HG03108 (cell line): ENCODE measurements at regions not wholly inside any gene's neighbourhood (a gene's known extent, or its start where the extent isn't known, plus 50 kb on each side); places are given as distances from the start of the nearest gene placed in this dataset.

Experiments used
- ATAC-seq: cut with Tn5 transposase; IDR thresholded peaks from one replicate; pipeline ENCODE4 v1.9.1; 2021; ENCODE audit warnings: moderate library complexity; ENCODE audit not compliant: unreplicated experiment

DNA sequence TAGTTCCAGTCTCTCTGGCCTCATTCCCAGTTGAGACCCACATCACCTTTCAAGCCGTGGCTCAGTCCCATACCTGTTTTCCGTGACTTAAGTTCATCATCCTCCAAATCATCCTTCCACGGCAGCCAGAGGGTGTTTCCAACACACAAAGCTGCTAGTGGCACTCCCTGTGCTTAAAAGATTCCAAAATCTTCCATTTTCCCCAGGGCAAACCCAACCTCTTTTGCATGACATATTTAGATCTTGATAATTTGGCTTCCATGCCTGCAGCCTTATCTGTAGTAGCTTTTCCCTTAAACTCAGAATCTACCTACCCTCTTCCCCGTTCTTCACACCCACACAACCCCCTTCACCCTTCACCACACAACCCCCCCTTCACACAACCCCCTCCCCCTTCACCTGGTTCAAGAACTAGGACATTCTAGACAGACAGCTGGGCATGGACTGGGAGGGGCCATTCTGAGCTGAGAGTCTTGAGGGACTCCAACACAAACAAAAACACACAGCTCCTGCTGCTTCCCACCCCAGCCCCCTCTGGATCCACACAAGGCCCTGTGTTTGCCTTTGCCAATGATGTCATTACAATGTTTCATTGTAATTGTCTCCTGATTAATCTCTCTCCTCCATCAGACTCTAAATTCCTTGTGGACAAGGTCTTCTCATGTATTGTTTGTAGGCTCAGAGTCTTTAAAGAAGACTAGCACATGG is 268.2 kb downstream of the SH3GL2 start:
- ATAC-seq, result no peak

DNA sequence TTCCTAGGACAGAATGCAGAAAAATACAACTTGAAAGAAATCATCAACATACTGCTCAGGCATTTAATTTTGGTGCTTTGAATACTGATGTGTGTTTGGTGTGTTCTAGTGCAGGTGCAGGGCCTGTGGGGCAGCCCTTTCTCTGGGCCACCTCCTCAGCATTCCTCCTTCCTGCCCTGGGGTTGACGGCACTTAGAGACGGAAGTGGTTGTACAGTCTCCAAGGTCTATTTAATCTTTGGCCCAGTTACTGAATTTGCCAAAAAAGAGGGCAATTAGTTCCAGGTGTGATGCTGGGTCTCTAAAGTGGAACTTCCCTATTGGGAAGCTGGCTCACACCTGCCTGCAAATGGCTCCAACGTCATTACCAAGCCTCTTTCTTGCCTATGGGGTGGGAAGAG is 269.0 kb downstream of the SH3GL2 start:
- ATAC-seq, result no peak

DNA sequence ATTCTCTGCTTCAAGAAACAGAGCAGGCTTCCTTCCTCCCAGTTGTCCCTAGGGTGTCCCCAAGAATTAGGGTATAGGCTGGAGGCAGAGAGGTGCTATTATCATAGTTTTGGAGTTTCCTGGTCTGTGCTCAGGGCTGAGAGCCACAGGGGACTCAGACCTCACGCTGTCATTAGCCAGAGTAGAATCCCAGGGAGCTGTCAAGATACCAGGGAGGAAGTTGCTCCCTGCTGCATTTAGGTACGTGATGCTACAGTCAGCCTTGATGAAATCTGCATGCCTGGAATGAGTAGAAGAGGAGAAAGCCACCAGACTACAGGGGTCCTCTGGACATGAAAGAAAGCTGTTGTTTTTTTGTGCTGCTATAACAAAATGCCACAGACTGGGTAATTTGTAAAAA is 273.2 kb downstream of the SH3GL2 start:
- ATAC-seq, result no peak

DNA sequence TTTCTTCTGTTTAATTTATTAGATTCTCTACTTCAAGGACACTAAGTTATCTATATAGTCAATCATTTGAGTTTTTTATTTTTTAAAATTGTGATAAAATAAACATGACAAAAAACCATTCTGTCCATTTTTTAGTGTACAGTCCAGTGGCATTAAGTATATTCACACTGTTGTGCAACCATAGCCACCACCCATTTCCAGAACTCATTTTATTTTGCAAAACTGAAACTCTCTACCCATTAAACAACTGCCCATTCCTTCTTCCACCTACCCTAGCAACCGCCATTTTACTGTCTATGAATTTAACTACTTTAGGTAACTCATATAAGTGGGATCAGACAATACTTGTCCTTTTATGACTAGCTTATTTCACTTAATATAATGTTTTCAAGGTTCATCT is 275.6 kb downstream of the SH3GL2 start:
- no peak for ATAC-seq

DNA sequence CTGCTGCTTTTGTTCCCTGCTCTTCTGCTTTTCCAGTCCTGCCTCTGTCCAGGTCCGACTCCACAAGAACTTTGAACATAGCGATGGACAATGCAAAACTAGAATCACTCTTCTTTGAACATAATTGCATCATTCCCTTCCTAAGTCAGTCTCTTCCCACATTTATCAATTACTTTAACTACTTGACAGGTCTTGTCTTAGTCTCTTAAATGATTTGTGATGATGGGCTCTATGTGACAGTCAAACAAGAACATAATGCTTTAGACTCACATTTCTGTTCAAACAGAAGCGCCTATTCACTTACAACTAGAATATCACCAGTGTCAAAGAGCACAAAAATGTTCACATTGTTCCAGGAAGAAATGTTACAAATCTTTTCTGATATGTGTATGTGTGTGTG is 278.1 kb downstream of the SH3GL2 start:
- no peak for ATAC-seq

DNA sequence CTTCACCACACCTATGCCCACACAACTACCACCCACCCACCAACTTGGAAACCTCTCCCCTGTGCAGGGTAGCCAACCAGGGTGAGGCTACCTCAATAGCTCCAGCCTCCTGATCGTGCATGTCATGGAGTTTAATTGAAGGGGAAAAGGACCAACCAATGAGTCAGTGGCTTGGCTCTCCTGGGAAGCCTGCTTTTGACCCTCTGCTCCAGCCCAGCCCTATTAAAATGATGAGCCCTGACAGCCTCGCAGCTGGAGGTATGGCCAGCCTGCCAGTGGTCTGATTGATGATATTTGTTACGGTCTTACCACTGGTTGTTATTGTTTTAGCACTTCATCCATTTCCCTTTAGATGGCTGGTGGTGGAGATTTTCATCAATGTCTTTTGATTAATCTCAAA is 280.4 kb downstream of the SH3GL2 start:
- no peak for ATAC-seq

DNA sequence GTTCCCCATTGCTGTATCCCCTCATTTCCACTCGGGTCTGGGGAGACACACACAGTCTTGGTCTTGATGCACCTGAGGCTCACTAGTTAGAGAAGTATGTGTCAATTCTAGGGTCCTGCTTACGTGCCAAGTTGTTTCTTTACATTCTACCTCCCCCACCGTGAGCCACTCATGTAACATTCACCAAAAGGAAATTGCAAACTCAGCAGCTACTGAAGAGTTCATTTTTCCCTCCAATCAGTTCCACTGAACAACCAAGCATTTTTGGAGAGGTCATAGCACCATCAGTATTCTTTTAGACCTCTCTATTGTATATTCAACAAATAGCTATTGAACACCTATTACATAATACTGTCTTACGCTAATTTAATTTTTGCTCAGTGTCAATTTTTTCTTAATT is 281.1 kb downstream of the SH3GL2 start:
- ATAC-seq, result no peak

DNA sequence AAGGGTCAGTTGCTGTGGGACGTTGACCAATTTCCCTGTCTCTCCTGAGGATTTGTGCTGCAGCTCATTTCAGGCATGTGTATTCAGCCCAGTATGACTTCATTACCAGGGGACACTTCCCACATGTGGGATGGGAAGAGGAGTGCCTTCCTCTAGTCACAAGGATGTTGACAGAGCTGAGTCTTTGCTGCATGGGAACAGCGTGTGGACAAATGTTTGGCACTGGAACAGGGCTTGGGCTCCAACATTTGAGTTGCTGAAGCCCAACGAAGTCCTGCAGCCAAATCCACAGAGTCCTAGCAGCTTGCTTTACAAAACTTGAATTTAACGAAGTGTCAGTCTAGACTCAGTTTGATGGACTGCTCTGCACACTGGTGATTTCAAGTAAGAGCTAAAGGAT is 283.2 kb downstream of the SH3GL2 start:
- ATAC-seq, result no peak

DNA sequence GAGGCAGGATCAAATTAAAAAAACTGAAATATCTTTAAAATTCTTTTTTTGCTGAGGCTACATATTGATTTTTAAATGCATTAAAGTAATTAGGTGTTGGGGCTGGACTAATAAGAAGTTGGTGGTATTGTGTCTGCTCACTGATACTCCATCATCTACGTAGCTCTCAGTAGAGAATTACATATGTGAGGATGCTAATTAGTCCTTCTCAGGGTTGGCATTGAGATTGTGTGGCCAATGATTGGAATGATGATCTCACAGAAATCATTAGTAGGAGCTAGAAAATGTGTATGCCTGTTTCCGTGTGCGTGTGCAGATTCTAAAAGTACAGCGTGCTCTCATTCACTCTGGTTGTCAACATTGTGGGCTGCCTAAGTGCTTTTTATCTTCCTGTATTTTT is 283.8 kb downstream of the SH3GL2 start:
- no peak for ATAC-seq

DNA sequence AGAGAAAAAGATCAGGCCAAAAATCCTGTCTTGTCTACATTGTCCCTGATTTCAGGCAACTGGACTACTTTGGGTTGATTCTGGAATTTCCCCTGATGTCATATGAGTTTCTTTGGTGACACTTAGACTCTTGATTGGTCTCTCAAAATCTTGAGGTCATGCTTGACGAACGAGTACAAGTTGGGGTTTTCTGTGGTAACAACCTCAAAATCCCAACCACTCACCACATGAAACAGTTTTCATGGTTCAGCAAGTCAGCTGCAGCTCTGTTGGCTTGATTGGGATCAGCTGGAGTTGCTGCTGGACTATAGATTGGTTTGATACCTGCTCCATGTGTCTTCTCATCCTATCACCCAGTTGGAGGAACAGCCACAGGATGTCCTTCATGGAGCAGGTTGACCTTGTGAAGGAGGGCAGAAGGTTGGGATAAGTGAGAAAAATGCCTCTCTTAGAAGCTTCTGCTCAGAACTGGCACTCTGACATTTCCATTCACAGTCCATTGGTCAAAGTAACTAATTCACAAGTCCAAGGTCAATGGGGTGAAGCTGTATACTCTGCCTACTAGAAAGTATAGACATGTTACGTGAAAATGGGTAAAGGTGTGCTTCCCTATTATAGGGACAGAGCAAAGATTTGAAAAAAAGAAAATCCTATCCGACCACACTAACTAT is 284.5 kb downstream of the SH3GL2 start:
- ATAC-seq, result peak; percentile 80

DNA sequence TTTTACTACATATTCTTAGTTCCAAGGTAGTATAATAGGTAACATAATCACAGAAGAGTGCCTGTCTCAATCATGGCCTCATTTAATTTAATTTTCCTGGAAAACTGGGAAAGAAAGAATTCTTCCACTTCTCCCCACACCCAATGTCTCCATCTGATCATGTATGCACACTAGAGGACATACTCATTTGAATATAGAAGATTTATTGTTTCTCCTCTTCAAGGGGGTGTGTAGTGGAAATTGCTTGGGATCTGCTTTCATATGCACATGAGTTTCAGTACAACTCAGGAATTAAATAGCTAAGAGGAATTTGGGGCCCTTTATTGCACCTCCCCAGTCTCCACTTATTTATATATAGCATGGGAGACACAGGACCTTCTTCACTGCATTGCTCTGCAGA is 285.1 kb downstream of the SH3GL2 start:
- ATAC-seq, result no peak

DNA sequence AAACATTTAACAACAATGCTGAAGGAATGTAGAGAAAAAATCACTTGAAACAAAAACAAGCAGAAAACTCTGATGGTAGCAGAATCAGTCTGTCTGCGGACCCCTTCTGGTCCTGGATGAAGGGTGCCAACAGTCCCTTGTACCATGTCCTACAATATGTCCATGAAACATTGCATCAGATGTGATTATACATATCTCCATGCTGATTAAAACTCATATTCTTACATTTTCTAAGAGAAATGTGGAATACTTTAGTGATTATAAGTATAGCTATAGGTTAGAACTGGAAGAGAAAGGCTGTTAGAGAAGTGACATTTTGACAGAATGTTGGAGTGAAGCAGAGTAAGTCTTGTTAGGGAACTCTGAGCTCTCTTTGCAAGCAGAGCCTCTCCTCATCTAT is 286.1 kb downstream of the SH3GL2 start:
- ATAC-seq, result no peak

DNA sequence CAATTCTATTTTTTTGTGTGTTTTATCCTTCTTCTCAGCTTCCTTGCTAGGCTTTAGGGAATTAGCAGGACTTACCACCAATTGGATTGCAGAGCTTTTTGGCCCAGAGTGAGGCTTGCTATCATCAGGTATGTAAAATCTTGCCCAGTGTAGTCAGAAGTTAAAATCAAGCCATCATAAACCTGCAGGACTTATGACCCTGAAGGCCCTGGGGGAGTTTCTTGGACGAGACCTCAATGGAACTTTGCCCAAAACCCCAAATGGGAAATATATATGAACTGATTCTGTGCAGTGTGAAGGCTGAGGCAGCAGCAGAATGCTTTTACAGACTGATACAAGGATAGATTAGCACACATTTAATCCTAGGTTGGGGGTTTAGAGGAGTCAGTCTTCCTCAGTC is 287.0 kb downstream of the SH3GL2 start:
- no peak for ATAC-seq

DNA sequence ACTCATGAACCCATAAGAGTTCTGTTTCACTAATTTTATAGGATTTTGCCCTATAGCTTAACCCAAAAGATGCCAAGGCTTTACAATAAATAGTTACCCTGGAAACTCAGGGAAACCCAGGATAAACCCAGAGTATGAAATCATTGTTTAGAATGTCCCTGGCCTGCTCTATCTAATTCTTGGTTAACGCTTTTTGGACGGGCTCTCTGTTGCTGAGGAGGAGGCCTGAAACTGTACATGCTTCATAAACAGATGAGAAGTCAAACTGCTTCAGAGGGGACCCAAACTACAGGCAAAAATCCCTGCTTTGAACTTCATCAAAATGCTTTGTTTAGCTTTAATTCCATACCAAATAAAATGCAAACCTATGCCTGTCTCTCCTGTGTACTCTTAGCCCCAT is 291.9 kb downstream of the SH3GL2 start:
- ATAC-seq, result no peak

DNA sequence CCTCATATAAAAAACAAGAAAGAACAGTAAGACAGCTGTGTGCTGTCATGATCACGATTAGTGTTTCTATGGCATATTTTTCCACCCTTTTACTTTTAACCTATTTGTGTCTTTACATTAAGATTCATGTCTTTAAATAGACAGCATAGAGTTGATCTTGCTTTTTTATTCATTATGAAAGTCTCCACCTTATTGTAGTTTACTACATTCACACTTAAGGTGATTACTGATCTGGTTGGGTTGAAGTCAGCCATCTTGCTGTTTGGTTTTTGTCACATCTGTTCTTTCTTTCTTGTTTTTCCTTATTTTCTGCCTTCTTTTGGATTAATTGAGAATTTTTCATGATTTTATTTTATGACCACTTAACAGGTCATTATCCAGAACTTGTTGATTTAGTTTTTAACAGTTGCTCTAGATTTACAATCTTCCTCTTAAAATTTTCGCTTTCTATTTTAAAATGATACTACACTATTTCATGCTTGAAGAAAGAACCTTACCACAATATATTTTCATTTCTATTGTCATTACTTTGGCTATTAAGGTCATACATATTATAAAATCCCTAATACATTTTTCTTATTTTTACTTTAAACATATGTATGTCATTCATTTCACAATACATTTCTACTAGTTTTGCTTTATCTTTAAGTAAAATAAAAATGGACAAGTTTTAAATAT is 292.5 kb downstream of the SH3GL2 start:
- no peak for ATAC-seq

DNA sequence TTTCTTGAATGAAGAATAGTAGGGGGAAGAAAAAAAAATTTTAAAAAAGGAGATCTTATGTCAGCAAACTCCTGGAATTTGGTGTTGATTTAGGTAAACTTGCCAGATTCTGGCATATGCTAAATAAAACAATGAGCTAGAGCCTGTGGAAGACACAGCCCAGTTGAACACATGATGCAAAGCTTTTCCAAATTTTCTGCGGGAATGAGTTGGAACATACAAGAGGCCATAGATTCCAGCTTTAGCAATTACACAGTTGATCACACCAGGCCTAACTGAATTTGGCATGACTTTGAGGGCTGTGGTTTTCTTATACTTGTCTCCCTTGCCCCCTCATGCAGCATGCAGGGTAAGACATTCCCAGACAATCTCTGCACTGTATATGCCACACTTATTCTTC is 297.0 kb downstream of the SH3GL2 start:
- no peak for ATAC-seq

DNA sequence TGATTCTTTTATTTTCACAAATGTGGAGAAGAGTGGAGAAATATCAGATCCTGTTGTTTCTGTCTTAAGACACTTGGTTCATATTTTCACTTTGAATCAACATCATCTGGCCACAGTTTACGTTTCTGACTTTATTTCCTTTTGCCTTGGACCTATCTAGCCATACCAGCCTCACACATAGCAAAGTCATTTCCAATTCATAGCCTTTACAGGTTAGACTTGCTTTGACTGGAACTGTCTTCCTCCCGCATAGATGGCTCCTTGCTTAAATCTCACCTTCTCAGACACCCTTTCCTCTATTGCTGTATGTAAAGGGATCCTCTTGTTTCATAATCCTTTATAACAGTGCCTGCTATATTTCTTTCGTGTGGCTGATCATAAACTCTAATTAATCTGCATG is 297.8 kb downstream of the SH3GL2 start:
- ATAC-seq, result no peak

DNA sequence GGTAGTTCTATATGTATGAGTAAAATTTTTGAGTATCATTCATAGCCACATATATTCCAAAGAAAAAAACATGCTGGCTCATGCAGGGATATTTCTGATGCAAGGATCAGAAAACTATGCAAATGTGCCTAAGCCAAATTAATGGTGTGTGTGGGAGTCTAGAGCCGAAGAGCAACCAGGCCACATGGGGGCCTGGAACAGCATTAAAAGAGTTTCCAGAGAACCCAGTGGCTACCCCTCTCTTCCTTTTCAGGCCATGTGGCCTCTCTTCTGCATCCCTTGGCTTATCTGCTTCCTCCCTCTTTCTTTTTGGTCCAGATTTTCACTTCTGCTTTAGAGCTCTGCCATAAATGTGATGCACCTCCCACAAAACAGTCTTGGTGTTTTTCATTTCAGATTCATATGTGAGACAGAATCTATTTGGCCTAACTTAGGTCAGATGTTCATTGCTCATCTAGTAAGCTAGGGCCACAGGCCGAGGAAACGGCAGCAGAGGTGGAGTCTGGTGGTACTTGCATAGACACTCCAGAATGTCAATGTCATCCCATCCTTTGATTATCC is 300.0 kb downstream of the SH3GL2 start:
- ATAC-seq, result no peak

DNA sequence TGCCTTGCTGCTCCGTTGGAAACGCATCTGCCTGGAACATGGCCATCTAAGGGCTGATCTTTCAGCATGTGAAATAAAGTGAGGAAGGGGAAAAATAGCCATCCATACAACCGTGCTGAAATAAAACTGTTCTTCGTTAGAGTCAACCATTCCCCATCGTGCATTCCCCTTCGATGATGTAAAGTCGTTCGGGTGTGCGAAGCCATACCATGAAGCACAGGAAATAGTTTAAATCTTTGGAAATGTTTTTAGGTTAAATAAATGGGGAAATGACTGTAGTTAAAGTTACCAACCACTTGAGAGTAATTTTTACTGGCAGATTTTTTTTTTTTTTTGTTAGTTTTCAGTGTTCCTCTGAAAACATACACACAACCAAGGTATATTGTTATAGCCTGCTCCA is 302.5 kb downstream of the SH3GL2 start:
- ATAC-seq, result no peak

DNA sequence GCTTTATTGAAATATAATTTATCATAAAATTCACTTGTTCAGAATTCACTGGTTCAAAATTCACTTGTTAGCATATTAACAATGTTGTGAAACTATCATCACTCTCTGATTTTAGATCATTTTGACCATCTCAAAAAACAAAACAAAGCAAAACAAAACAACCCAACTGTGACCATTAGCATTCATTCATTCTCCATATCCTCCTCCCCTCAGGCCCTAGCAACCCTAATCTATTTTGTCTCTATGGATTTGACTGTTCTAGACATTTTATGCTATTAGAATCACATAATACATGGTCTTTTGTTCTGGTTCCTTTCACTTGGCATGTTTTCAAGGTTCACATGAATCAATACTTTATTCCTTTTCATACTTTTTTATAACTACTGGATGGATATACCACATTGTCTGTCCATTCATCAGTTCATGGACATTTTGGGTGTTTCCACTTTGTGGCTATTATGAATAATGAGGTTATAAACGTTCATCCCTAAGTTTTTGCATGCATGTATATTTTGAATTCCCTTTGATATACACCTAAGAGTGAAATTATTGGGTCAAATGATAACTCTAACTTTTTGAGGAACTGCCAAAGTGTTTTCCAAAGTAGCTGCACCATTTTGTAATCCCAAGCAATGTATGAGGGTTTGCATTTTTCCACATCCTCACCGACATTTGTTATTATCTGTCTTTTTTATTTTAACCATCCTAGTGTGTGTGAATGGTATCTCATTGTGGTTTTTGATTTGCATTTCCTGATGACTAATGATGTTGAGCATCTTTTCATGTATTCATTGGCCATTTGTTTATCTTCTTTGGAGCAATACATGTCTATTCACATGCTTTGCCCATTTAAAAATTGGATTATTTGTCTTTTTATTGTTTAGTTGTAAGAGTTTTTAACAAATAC is 304.1 kb downstream of the SH3GL2 start:
- ATAC-seq, result no peak

DNA sequence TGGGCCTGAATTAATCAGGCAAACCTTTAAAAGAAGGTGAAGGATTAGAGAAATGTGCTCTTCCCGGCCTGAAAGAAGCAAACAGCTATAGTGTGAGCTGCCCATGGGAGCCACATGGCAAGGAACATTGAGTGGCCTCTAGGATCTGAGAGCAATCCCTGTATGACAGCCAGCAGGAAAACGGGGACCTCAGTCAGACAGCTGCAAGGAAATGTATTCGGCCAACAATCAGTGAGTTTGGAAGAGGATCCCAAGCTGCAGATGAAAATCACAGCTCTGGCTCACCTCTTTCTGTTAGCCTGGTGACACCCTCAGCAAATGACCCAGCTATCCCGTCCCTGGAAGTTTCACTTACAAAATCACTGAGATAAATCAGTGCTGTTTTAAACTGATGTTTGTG is 309.2 kb downstream of the SH3GL2 start:
- ATAC-seq, result no peak
